HG03064 (cell line): ENCODE measurements at regions not wholly inside any gene's neighbourhood (a gene's known extent, or its start where the extent isn't known, plus 50 kb on each side); places are given as distances from the start of the nearest gene placed in this dataset.

ENCODE experiments used
- ATAC-seq: cut with Tn5 transposase; IDR thresholded peaks from one replicate; pipeline ENCODE4 v1.9.1; 2021; ENCODE audit warnings: low read depth; ENCODE audit not compliant: unreplicated experiment

GRCh38 chr3:5068531-5069050 lies 53.5 kb upstream of the ARL8B start:
- ATAC-seq = no peak

GRCh38 chr3:5069627-5070026 lies 52.5 kb upstream of the ARL8B start:
- ATAC-seq = no peak

GRCh38 chr3:5071061-5071460 lies 51.0 kb upstream of the ARL8B start:
- no peak for ATAC-seq

GRCh38 chr3:5072100-5072816 lies 49.8 kb upstream of the ARL8B start:
- no peak for ATAC-seq
